ENCODE measurements at regions not wholly inside any gene's neighbourhood (a gene's known extent, or its start where the extent isn't known, plus 50 kb on each side); places are given as distances from the start of the nearest gene placed in this dataset.

DNA sequence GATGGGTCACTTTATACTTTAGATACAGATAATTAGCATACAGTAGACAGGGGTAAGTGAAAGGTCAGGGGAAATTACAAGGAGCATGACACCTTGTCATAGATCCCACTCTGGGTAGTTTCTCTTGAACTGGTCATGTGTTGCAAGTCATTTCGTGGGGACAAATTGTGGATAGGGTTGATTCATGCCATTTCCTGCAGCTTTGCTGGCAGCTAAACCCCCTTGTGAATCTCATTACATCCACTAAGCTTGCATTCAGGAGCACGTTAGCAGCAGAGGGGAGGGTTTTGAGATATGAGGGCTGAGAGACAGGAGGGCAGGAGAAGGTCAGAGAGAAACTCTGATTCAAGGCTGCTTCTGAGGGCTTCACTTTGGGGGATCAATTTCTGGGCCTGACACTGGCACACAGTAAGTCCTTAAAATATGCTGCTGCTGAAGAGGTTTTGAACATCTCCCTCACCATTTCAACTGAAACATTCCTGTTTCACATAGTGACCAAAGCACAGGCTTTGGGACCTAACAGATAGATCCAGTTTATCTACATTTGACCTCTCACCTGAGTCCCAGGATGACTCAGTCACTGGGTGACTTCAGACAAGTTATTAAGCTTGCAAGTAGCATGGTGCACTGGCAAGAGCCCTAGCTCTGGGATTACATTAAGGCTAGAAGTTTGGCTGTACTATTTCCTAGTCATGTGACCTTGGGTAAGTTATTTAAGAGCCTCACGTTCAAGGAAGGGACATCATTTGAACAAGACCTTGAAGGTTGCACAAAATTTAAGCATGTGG is 206.0 kb upstream of the USP24 start:
- TF ChIP-seq FOXM1 (IDR thresholded peaks at IDR 0.05; ENCODE audit: borderline replicate concordance, low read depth) (no peak), TAF1 (IDR thresholded peaks at IDR 0.05; ENCODE audit: low read depth) (no peak), CREB1 (IDR thresholded peaks at IDR 0.05; ENCODE audit: low read depth) (no peak), TEAD4 (IDR thresholded peaks at IDR 0.05) (no peak), CEBPB (IDR thresholded peaks at IDR 0.05) (no peak), YY1 (IDR thresholded peaks at IDR 0.05; ENCODE audit: low read depth) (no peak), TCF12 (IDR thresholded peaks at IDR 0.05; ENCODE audit: low read depth) (no peak), EP300 (IDR thresholded peaks at IDR 0.05; ENCODE audit: borderline replicate concordance) (no peak), RAD21 (IDR thresholded peaks at IDR 0.05; ENCODE audit: low read depth) (no peak), ZBTB7A (IDR thresholded peaks at IDR 0.05; ENCODE audit: low read depth) (no peak), NFIC (IDR thresholded peaks at IDR 0.05) (no peak), EGR1 (IDR thresholded peaks at IDR 0.05) (no peak)
- TF ChIP-seq, protein P1, sequence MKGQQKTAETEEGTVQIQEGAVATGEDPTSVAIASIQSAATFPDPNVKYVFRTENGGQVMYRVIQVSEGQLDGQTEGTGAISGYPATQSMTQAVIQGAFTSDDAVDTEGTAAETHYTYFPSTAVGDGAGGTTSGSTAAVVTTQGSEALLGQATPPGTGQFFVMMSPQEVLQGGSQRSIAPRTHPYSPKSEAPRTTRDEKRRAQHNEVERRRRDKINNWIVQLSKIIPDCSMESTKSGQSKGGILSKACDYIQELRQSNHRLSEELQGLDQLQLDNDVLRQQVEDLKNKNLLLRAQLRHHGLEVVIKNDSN (IDR thresholded peaks at IDR 0.05) = no peak
- TF ChIP-seq, protein P2, sequence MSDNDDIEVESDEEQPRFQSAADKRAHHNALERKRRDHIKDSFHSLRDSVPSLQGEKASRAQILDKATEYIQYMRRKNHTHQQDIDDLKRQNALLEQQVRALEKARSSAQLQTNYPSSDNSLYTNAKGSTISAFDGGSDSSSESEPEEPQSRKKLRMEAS (IDR thresholded peaks at IDR 0.05) = no peak
- TF ChIP-seq, protein P3, sequence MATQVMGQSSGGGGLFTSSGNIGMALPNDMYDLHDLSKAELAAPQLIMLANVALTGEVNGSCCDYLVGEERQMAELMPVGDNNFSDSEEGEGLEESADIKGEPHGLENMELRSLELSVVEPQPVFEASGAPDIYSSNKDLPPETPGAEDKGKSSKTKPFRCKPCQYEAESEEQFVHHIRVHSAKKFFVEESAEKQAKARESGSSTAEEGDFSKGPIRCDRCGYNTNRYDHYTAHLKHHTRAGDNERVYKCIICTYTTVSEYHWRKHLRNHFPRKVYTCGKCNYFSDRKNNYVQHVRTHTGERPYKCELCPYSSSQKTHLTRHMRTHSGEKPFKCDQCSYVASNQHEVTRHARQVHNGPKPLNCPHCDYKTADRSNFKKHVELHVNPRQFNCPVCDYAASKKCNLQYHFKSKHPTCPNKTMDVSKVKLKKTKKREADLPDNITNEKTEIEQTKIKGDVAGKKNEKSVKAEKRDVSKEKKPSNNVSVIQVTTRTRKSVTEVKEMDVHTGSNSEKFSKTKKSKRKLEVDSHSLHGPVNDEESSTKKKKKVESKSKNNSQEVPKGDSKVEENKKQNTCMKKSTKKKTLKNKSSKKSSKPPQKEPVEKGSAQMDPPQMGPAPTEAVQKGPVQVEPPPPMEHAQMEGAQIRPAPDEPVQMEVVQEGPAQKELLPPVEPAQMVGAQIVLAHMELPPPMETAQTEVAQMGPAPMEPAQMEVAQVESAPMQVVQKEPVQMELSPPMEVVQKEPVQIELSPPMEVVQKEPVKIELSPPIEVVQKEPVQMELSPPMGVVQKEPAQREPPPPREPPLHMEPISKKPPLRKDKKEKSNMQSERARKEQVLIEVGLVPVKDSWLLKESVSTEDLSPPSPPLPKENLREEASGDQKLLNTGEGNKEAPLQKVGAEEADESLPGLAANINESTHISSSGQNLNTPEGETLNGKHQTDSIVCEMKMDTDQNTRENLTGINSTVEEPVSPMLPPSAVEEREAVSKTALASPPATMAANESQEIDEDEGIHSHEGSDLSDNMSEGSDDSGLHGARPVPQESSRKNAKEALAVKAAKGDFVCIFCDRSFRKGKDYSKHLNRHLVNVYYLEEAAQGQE (IDR thresholded peaks at IDR 0.05; ENCODE audit: low read depth) = no peak

DNA sequence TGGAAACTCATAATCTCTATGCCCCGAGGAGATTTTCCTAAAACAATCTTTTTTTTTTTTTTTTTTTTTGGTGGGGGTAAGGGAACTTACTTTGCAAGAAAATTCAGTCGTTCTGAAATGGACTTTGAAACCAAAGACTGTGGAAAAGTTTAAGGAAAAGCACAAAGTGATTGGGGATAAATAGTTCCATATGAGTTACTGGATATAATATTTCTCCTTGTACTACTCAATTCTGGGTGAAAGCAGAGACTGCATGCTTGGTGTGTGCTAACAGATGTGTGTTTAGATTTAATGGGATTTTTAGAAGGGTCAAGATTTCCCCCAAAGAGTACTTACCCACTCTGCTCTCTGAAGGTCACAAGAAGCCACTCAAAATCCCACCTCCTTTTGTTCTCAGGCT is 204.9 kb upstream of the USP24 start:
- TF ChIP-seq RAD21 (IDR thresholded peaks at IDR 0.05; ENCODE audit: low read depth) (no peak), TCF12 (IDR thresholded peaks at IDR 0.05; ENCODE audit: low read depth) (no peak), TAF1 (IDR thresholded peaks at IDR 0.05; ENCODE audit: low read depth) (no peak), CREB1 (IDR thresholded peaks at IDR 0.05; ENCODE audit: low read depth) (no peak), ZBTB7A (IDR thresholded peaks at IDR 0.05; ENCODE audit: low read depth) (no peak), CEBPB (IDR thresholded peaks at IDR 0.05) (no peak)
- TF ChIP-seq, protein P3 (IDR thresholded peaks at IDR 0.05; ENCODE audit: low read depth) = no peak
- TF ChIP-seq, protein P2 (IDR thresholded peaks at IDR 0.05) = no peak

DNA sequence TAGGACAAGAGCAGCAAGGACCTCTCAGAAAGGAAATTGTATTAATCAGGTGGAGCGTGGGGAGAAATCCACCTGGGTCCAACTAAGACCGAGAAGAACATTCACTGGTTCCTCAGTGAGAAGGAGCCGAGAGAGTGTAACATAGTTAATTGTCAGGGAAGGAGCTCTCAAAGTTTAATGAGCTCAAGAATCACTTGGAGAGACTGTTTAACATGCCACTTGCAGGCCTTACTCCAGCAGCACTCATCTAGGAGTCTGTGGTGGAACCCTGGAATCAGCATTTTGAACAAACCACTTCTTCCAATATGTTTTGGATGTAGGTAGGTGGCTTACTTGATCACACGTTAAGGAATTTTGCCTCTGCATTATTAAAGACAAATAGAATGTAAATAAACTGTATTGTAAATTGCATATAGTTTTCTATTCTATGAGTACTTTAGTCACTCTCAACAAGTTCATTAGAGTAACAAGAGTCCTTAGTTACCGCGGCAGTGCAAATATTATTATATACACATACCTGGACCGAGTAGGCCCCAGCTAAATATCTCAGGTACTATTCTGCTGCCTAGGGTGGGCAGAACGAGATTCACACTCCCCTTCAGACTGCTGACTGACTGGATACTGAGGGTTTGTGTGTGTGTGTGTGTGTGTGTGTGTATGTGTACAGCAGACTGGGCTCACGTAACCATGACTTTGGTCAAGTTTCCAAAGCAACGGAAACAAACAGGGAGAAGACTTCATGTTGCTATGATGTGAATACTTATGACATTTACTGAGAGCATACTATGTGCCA is 203.2 kb upstream of the USP24 start:
- TF ChIP-seq CEBPB (IDR thresholded peaks at IDR 0.05) (no peak), TEAD4 (IDR thresholded peaks at IDR 0.05) (no peak), ZBTB7A (IDR thresholded peaks at IDR 0.05; ENCODE audit: low read depth) (no peak), TAF1 (IDR thresholded peaks at IDR 0.05; ENCODE audit: low read depth) (no peak), TCF12 (IDR thresholded peaks at IDR 0.05; ENCODE audit: low read depth) (no peak), FOXM1 (IDR thresholded peaks at IDR 0.05; ENCODE audit: borderline replicate concordance, low read depth) (no peak), NFIC (IDR thresholded peaks at IDR 0.05) (no peak), YY1 (IDR thresholded peaks at IDR 0.05; ENCODE audit: low read depth) (no peak)
- TF ChIP-seq, protein P3 (IDR thresholded peaks at IDR 0.05; ENCODE audit: low read depth) = no peak
- TF ChIP-seq, protein P1 (IDR thresholded peaks at IDR 0.05) = no peak
- TF ChIP-seq, protein P2 (IDR thresholded peaks at IDR 0.05) = no peak
